ENCODE measurements at regions not wholly inside any gene's neighbourhood (a gene's known extent, or its start where the extent isn't known, plus 50 kb on each side); places are given as distances from the start of the nearest gene placed in this dataset.

GRCh38 chr15:29880886-29881285, 58.6 kb upstream of the TJP1 start:
- TF ChIP-seq CTCF (IDR thresholded peaks at IDR 0.05), result no peak
- Histone ChIP-seq H3K9me3 (no peaks in the 10 kb centered on the region), H3K27me3 (no peaks in the 10 kb centered on the region), H3K4me3 (no peak overlapping the region), H3K27ac (no peak overlapping the region), H3K4me1 (peaks cover 0 to 13% of the 10 kb centered on the region in 2 donors), H3K36me3 (no peaks in the 10 kb centered on the region)
- DNase-seq (ENCODE audit: low spot score in 2 of 2), result no peak
- intact Hi-C loops (cut with DNase I), result no loop called here

- peaks cover 0 to 13% of the 10 kb centered on the region in 2 donors for H3K4me1 ChIP-seq
- H3K4me3 ChIP-seq, result no peak overlapping the region
- no peaks in the 10 kb centered on the region for H3K27me3 ChIP-seq
- intact Hi-C loops (cut with DNase I), result no loop called here
- no peak overlapping the region for H3K27ac ChIP-seq
- H3K36me3 ChIP-seq, result no peaks in the 10 kb centered on the region
- TF ChIP-seq CTCF (IDR thresholded peaks at IDR 0.05), result no peak
- no peaks in the 10 kb centered on the region for H3K9me3 ChIP-seq
- DNase-seq (ENCODE audit: low spot score in 2 of 2), result no peak
Observed at GRCh38 chr15:29880341-29880740, 58.1 kb upstream of the TJP1 start.

GRCh38 chr15:29874977-29875376, 52.7 kb upstream of the TJP1 start:
- no peak for DNase-seq (ENCODE audit: low spot score in 2 of 2)
- H3K4me1 ChIP-seq, result peaks cover 0 to 9% of the 10 kb centered on the region in 2 donors
- no peaks in the 10 kb centered on the region for H3K27me3 ChIP-seq
- no peak for TF ChIP-seq CTCF (IDR thresholded peaks at IDR 0.05)
- H3K36me3 ChIP-seq, result no peaks in the 10 kb centered on the region
- H3K27ac ChIP-seq, result no peak overlapping the region
- intact Hi-C loops (cut with DNase I), result no loop called here
- no peak overlapping the region for H3K4me3 ChIP-seq
- H3K9me3 ChIP-seq, result no peaks in the 10 kb centered on the region

- Histone ChIP-seq H3K27me3 (no peaks in the 10 kb centered on the region), H3K4me3 (no peak overlapping the region), H3K36me3 (no peaks in the 10 kb centered on the region), H3K27ac (no peak overlapping the region), H3K9me3 (no peaks in the 10 kb centered on the region), H3K4me1 (peaks cover 0 to 11% of the 10 kb centered on the region in 2 donors)
- no peak for DNase-seq (ENCODE audit: low spot score in 2 of 2)
- intact Hi-C loops (cut with DNase I), result no loop called here
- no peak for TF ChIP-seq CTCF (IDR thresholded peaks at IDR 0.05)
Observed at GRCh38 chr15:29873947-29874411, 51.7 kb upstream of the TJP1 start.

- H3K4me3 ChIP-seq, result no peak overlapping the region
Observed at GRCh38 chr15:29873264-29873663, 51.0 kb upstream of the TJP1 start.

More at GRCh38 chr15:29873264-29873663, 51.0 kb upstream of the TJP1 start:
- Histone ChIP-seq H3K4me1 (peaks cover 0 to 11% of the 10 kb centered on the region in 2 donors), H3K9me3 (no peaks in the 10 kb centered on the region), H3K36me3 (no peaks in the 10 kb centered on the region), H3K27ac (no peak overlapping the region), H3K27me3 (no peaks in the 10 kb centered on the region)
- DNase-seq (ENCODE audit: low spot score in 2 of 2), result no peak
- no peak for TF ChIP-seq CTCF (IDR thresholded peaks at IDR 0.05)
- intact Hi-C loops (cut with DNase I), result no loop called here

Measured in ascending aorta (tissue), 2 donors.